Ishikawa (cell line): ENCODE measurements at regions not wholly inside any gene's neighbourhood (a gene's known extent, or its start where the extent isn't known, plus 50 kb on each side); places are given as distances from the start of the nearest gene placed in this dataset.

ENCODE experiments used
- TAF1 ChIP-seq: IDR thresholded peaks from 2 replicates; pipeline ENCODE4 v1.6.1; 2012; ENCODE audit warnings: low read depth, mild to moderate bottlenecking
- YY1 ChIP-seq: IDR thresholded peaks from 2 replicates; pipeline ENCODE4 v1.6.1; 2012; ENCODE audit warnings: low read depth
- TF ChIP-seq, protein P1 (sequence below): IDR thresholded peaks from 2 replicates; pipeline ENCODE4 v1.6.1; 2012

DNA sequence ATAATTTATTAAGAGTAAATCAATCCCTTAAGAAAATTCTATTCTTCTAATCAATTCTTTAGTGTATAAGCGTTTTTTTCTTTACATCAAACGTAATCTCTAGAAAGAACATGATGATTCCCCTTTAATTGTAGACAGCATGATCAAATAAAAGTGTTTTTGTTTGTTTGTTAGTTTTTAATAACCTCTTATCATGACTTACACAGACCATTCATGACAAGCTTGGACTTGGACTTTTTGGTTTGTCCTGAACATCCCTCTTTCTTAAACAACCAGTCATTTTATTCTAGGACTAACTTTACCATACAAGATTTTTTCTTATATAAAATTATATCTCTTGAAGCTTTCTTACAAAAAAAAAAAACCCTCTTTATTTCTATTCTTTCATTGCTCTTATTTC is 344.6 kb upstream of the SPOCK3 start:
- no peak for TF ChIP-seq YY1
- TF ChIP-seq, protein P1, sequence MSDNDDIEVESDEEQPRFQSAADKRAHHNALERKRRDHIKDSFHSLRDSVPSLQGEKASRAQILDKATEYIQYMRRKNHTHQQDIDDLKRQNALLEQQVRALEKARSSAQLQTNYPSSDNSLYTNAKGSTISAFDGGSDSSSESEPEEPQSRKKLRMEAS = no peak
- TF ChIP-seq TAF1 = no peak
